ENCODE measurements at regions not wholly inside any gene's neighbourhood (a gene's known extent, or its start where the extent isn't known, plus 50 kb on each side); places are given as distances from the start of the nearest gene placed in this dataset.

DNA sequence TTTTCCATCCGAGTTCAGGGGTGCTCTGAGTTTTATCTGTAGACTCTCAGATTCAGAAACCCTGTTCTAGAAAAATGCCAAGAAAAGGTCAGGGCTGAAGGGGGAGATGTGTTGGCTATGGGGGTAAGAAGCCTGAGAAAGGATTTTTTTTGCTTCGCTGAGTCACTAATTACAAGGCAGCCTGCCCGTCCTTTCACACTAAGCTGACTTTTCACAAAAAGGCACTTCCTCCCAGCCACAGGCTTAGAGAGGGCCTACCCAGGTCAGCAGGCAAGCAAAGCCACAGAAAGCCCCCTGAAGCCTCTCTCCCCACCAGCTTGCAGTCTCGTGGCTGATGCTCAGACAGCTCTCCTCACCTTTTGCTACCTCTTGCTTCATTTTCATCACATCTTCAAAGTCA is 192.6 kb upstream of the PRICKLE2 start:
- H4K20me1 ChIP-seq (ENCODE audit: control insufficient read depth, extremely low read depth, insufficient read depth, low read length): no peaks in the 10 kb centered on the region
- no peak overlapping the region for H3K4me2 ChIP-seq (ENCODE audit: extremely low read depth, insufficient read depth, low read length)
- no peaks in the 10 kb centered on the region for H3K27me3 ChIP-seq (ENCODE audit: control insufficient read depth, insufficient read depth, low read length)
- no peaks in the 10 kb centered on the region for H3K79me2 ChIP-seq (ENCODE audit: control insufficient read depth, insufficient read depth, low read length)
- no peak overlapping the region for H3K27ac ChIP-seq (ENCODE audit: insufficient read depth, low read length)
- H3K4me3 ChIP-seq (replicated peaks in 1 of 4; ENCODE audit: control extremely low read depth in 1 of 4, insufficient read depth in 1 of 4, low read depth in 3 of 4, low read length in 4 of 4): no peak overlapping the region
- H2AFZ ChIP-seq (ENCODE audit: low read length): peak overlapping the region; percentile 37
- peak; percentile 35 to 71 for DNase-seq (ENCODE audit: low read depth in 2 of 2)
- TF ChIP-seq, protein P1, sequence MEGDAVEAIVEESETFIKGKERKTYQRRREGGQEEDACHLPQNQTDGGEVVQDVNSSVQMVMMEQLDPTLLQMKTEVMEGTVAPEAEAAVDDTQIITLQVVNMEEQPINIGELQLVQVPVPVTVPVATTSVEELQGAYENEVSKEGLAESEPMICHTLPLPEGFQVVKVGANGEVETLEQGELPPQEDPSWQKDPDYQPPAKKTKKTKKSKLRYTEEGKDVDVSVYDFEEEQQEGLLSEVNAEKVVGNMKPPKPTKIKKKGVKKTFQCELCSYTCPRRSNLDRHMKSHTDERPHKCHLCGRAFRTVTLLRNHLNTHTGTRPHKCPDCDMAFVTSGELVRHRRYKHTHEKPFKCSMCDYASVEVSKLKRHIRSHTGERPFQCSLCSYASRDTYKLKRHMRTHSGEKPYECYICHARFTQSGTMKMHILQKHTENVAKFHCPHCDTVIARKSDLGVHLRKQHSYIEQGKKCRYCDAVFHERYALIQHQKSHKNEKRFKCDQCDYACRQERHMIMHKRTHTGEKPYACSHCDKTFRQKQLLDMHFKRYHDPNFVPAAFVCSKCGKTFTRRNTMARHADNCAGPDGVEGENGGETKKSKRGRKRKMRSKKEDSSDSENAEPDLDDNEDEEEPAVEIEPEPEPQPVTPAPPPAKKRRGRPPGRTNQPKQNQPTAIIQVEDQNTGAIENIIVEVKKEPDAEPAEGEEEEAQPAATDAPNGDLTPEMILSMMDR (conservative IDR thresholded peaks at IDR 0.05 in 1 of 2, IDR thresholded peaks at IDR 0.05 in 1 of 2; ENCODE audit: low read depth in 1 of 2, low read length in 2 of 2): no peak
- no peak for TF ChIP-seq EZH2 (IDR thresholded peaks at IDR 0.05; ENCODE audit: low read length, missing control alignments)
- no peaks in the 10 kb centered on the region for H3K9me3 ChIP-seq (ENCODE audit: control insufficient read depth, insufficient read depth, low read depth, low read length)
- no peak overlapping the region for H3K9ac ChIP-seq (ENCODE audit: insufficient read depth, low read length)
- H3K36me3 ChIP-seq (ENCODE audit: control insufficient read depth, insufficient read depth, low read length): no peaks in the 10 kb centered on the region
- H3K4me1 ChIP-seq (ENCODE audit: control insufficient read depth, extremely low read depth, insufficient read depth, low read length): no peaks in the 10 kb centered on the region

DNA sequence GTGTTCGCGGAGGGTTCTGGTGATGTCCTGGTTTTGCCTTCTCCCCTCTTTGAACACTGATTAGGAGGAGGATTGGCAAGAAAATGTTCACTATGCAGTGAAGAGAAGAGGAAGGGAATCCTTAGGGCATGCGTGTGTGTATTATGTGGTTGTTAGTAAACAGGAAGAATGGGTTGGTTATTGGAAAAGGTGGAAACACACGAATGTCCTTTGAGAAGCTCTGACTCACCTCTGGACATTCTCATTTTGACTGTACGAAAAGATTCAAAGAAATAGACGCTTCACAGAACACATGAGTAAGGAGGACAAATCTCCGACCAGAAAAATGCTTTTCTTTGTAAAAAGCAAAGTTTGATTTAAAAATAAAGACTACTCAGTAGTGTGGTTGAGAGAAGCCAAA is 188.8 kb upstream of the PRICKLE2 start:
- Histone ChIP-seq H3K4me2 (ENCODE audit: extremely low read depth, insufficient read depth, low read length) (no peak overlapping the region), H3K4me1 (ENCODE audit: control insufficient read depth, extremely low read depth, insufficient read depth, low read length) (no peaks in the 10 kb centered on the region), H4K20me1 (ENCODE audit: control insufficient read depth, extremely low read depth, insufficient read depth, low read length) (no peaks in the 10 kb centered on the region), H3K36me3 (ENCODE audit: control insufficient read depth, insufficient read depth, low read length) (no peaks in the 10 kb centered on the region), H2AFZ (ENCODE audit: low read length) (no peak overlapping the region), H3K27me3 (ENCODE audit: control insufficient read depth, insufficient read depth, low read length) (no peaks in the 10 kb centered on the region), H3K27ac (ENCODE audit: insufficient read depth, low read length) (no peak overlapping the region), H3K9me3 (ENCODE audit: control insufficient read depth, insufficient read depth, low read depth, low read length) (no peaks in the 10 kb centered on the region), H3K79me2 (ENCODE audit: control insufficient read depth, insufficient read depth, low read length) (no peaks in the 10 kb centered on the region), H3K4me3 (replicated peaks in 1 of 4; ENCODE audit: control extremely low read depth in 1 of 4, insufficient read depth in 1 of 4, low read depth in 3 of 4, low read length in 4 of 4) (no peak overlapping the region), H3K9ac (ENCODE audit: insufficient read depth, low read length) (no peak overlapping the region)
- TF ChIP-seq EZH2 (IDR thresholded peaks at IDR 0.05; ENCODE audit: low read length, missing control alignments): no peak
- TF ChIP-seq, protein P1 (conservative IDR thresholded peaks at IDR 0.05 in 1 of 2, IDR thresholded peaks at IDR 0.05 in 1 of 2; ENCODE audit: low read depth in 1 of 2, low read length in 2 of 2): no peak
- no peak for DNase-seq (ENCODE audit: low read depth in 2 of 2)

DNA sequence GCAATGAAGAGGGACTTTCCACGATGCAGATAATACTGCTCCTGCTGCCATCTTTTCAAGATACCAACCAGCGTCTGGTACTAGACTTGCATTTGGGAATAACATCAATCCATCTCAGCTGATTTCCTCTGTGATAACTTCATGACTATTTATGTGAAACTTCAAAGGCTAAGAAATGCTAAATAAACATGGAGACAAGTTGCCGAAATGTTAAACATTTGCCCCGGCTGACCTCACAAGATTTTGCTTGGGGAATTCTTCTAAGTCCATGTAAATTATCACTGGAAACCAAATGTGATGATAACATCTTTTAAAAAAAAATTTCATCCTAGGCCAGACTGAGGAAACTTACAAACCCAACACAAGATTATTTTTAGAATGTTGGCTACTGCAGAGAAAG is 185.8 kb upstream of the PRICKLE2 start:
- no peak overlapping the region for H3K4me2 ChIP-seq (ENCODE audit: extremely low read depth, insufficient read depth, low read length)
- H3K4me3 ChIP-seq (replicated peaks in 1 of 4; ENCODE audit: control extremely low read depth in 1 of 4, insufficient read depth in 1 of 4, low read depth in 3 of 4, low read length in 4 of 4): no peak overlapping the region
- H3K36me3 ChIP-seq (ENCODE audit: control insufficient read depth, insufficient read depth, low read length): no peaks in the 10 kb centered on the region
- no peak for DNase-seq (ENCODE audit: low read depth in 2 of 2)
- no peaks in the 10 kb centered on the region for H4K20me1 ChIP-seq (ENCODE audit: control insufficient read depth, extremely low read depth, insufficient read depth, low read length)
- TF ChIP-seq EZH2 (IDR thresholded peaks at IDR 0.05; ENCODE audit: low read length, missing control alignments): no peak
- TF ChIP-seq, protein P1 (conservative IDR thresholded peaks at IDR 0.05 in 1 of 2, IDR thresholded peaks at IDR 0.05 in 1 of 2; ENCODE audit: low read depth in 1 of 2, low read length in 2 of 2): no peak
- no peaks in the 10 kb centered on the region for H3K9me3 ChIP-seq (ENCODE audit: control insufficient read depth, insufficient read depth, low read depth, low read length)
- no peak overlapping the region for H3K9ac ChIP-seq (ENCODE audit: insufficient read depth, low read length)
- no peak overlapping the region for H3K27ac ChIP-seq (ENCODE audit: insufficient read depth, low read length)
- no peaks in the 10 kb centered on the region for H3K79me2 ChIP-seq (ENCODE audit: control insufficient read depth, insufficient read depth, low read length)
- H3K4me1 ChIP-seq (ENCODE audit: control insufficient read depth, extremely low read depth, insufficient read depth, low read length): no peaks in the 10 kb centered on the region
- H3K27me3 ChIP-seq (ENCODE audit: control insufficient read depth, insufficient read depth, low read length): no peaks in the 10 kb centered on the region
- no peak overlapping the region for H2AFZ ChIP-seq (ENCODE audit: low read length)
